ENCODE measurements at regions not wholly inside any gene's neighbourhood (a gene's known extent, or its start where the extent isn't known, plus 50 kb on each side); places are given as distances from the start of the nearest gene placed in this dataset.

- Histone ChIP-seq H3K27me3 (ENCODE audit: control insufficient read depth, insufficient read depth, low read length) (no peaks in the 10 kb centered on the region), H3K4me1 (ENCODE audit: control insufficient read depth, insufficient read depth, low read length) (no peaks in the 10 kb centered on the region), H3K4me3 (ENCODE audit: low read length) (no peak overlapping the region)
These were observed 105.7 kb upstream of the LDAH start for GRCh38 chr2:20928617-20929016.

GRCh38 chr2:20925265-20925889 lies 102.5 kb upstream of the LDAH start:
- Histone ChIP-seq H3K36me3 (ENCODE audit: control insufficient read depth, insufficient read depth, low read length) (no peaks in the 10 kb centered on the region), H3K27me3 (ENCODE audit: control insufficient read depth, insufficient read depth, low read length) (no peaks in the 10 kb centered on the region), H3K4me3 (ENCODE audit: low read length) (no peak overlapping the region), H3K4me1 (ENCODE audit: control insufficient read depth, insufficient read depth, low read length) (no peaks in the 10 kb centered on the region), H3K9ac (ENCODE audit: low read length) (no peak overlapping the region), H3K27ac (ENCODE audit: low read depth, low read length) (no peak overlapping the region)

More at GRCh38 chr2:20928617-20929016, 105.7 kb upstream of the LDAH start:
- H3K9ac ChIP-seq (ENCODE audit: low read length) = no peak overlapping the region
- H3K36me3 ChIP-seq (ENCODE audit: control insufficient read depth, insufficient read depth, low read length) = no peaks in the 10 kb centered on the region
- H3K27ac ChIP-seq (ENCODE audit: low read depth, low read length) = no peak overlapping the region

- H3K4me1 ChIP-seq (ENCODE audit: control insufficient read depth, insufficient read depth, low read length) = no peaks in the 10 kb centered on the region
- H3K36me3 ChIP-seq (ENCODE audit: control insufficient read depth, insufficient read depth, low read length) = no peaks in the 10 kb centered on the region
- no peak overlapping the region for H3K4me3 ChIP-seq (ENCODE audit: low read length)
- no peak overlapping the region for H3K27ac ChIP-seq (ENCODE audit: low read depth, low read length)
- no peak overlapping the region for H3K9ac ChIP-seq (ENCODE audit: low read length)
- H3K27me3 ChIP-seq (ENCODE audit: control insufficient read depth, insufficient read depth, low read length) = no peaks in the 10 kb centered on the region
These were observed 96.4 kb upstream of the LDAH start for GRCh38 chr2:20919297-20919800.

- Histone ChIP-seq H3K4me1 (ENCODE audit: control insufficient read depth, insufficient read depth, low read length) (no peaks in the 10 kb centered on the region), H3K27me3 (ENCODE audit: control insufficient read depth, insufficient read depth, low read length) (no peaks in the 10 kb centered on the region), H3K36me3 (ENCODE audit: control insufficient read depth, insufficient read depth, low read length) (no peaks in the 10 kb centered on the region), H3K4me3 (ENCODE audit: low read length) (no peak overlapping the region), H3K27ac (ENCODE audit: low read depth, low read length) (no peak overlapping the region), H3K9ac (ENCODE audit: low read length) (no peak overlapping the region)
These were observed 95.0 kb upstream of the LDAH start for GRCh38 chr2:20917719-20918572.

GRCh38 chr2:20917287-20917660 lies 94.4 kb upstream of the LDAH start:
- Histone ChIP-seq H3K4me1 (ENCODE audit: control insufficient read depth, insufficient read depth, low read length) (no peaks in the 10 kb centered on the region), H3K27me3 (ENCODE audit: control insufficient read depth, insufficient read depth, low read length) (no peaks in the 10 kb centered on the region), H3K27ac (ENCODE audit: low read depth, low read length) (no peak overlapping the region), H3K9ac (ENCODE audit: low read length) (no peak overlapping the region), H3K4me3 (ENCODE audit: low read length) (no peak overlapping the region), H3K36me3 (ENCODE audit: control insufficient read depth, insufficient read depth, low read length) (no peaks in the 10 kb centered on the region)

- Histone ChIP-seq H3K36me3 (ENCODE audit: control insufficient read depth, insufficient read depth, low read length) (no peaks in the 10 kb centered on the region), H3K4me1 (ENCODE audit: control insufficient read depth, insufficient read depth, low read length) (no peaks in the 10 kb centered on the region), H3K27ac (ENCODE audit: low read depth, low read length) (no peak overlapping the region), H3K9ac (ENCODE audit: low read length) (no peak overlapping the region), H3K4me3 (ENCODE audit: low read length) (no peak overlapping the region), H3K27me3 (ENCODE audit: control insufficient read depth, insufficient read depth, low read length) (no peaks in the 10 kb centered on the region)
These were observed 93.8 kb upstream of the LDAH start for GRCh38 chr2:20916604-20917286.

- H3K36me3 ChIP-seq (ENCODE audit: control insufficient read depth, insufficient read depth, low read length) = no peaks in the 10 kb centered on the region
- H3K27me3 ChIP-seq (ENCODE audit: control insufficient read depth, insufficient read depth, low read length) = no peaks in the 10 kb centered on the region
- H3K9ac ChIP-seq (ENCODE audit: low read length) = no peak overlapping the region
- H3K27ac ChIP-seq (ENCODE audit: low read depth, low read length) = no peak overlapping the region
- H3K4me1 ChIP-seq (ENCODE audit: control insufficient read depth, insufficient read depth, low read length) = no peaks in the 10 kb centered on the region
- no peak overlapping the region for H3K4me3 ChIP-seq (ENCODE audit: low read length)
These were observed 92.4 kb upstream of the LDAH start for GRCh38 chr2:20915271-20915670.

GRCh38 chr2:20914771-20915170 lies 91.9 kb upstream of the LDAH start:
- Histone ChIP-seq H3K27ac (ENCODE audit: low read depth, low read length) (no peak overlapping the region), H3K36me3 (ENCODE audit: control insufficient read depth, insufficient read depth, low read length) (no peaks in the 10 kb centered on the region), H3K27me3 (ENCODE audit: control insufficient read depth, insufficient read depth, low read length) (no peaks in the 10 kb centered on the region), H3K9ac (ENCODE audit: low read length) (no peak overlapping the region), H3K4me1 (ENCODE audit: control insufficient read depth, insufficient read depth, low read length) (no peaks in the 10 kb centered on the region), H3K4me3 (ENCODE audit: low read length) (no peak overlapping the region)

- no peaks in the 10 kb centered on the region for H3K36me3 ChIP-seq (ENCODE audit: control insufficient read depth, insufficient read depth, low read length)
- no peak overlapping the region for H3K4me3 ChIP-seq (ENCODE audit: low read length)
- no peaks in the 10 kb centered on the region for H3K27me3 ChIP-seq (ENCODE audit: control insufficient read depth, insufficient read depth, low read length)
- H3K27ac ChIP-seq (ENCODE audit: low read depth, low read length) = no peak overlapping the region
- H3K4me1 ChIP-seq (ENCODE audit: control insufficient read depth, insufficient read depth, low read length) = no peaks in the 10 kb centered on the region
- no peak overlapping the region for H3K9ac ChIP-seq (ENCODE audit: low read length)
These were observed 91.2 kb upstream of the LDAH start for GRCh38 chr2:20914087-20914486.

- Histone ChIP-seq H3K27ac (ENCODE audit: low read depth, low read length) (no peak overlapping the region), H3K4me3 (ENCODE audit: low read length) (no peak overlapping the region), H3K9ac (ENCODE audit: low read length) (no peak overlapping the region), H3K4me1 (ENCODE audit: control insufficient read depth, insufficient read depth, low read length) (no peaks in the 10 kb centered on the region), H3K36me3 (ENCODE audit: control insufficient read depth, insufficient read depth, low read length) (no peaks in the 10 kb centered on the region), H3K27me3 (ENCODE audit: control insufficient read depth, insufficient read depth, low read length) (no peaks in the 10 kb centered on the region)
These were observed 90.6 kb upstream of the LDAH start for GRCh38 chr2:20913491-20913890.

GRCh38 chr2:20900052-20900636 lies 77.2 kb upstream of the LDAH start:
- H3K27ac ChIP-seq (ENCODE audit: low read depth, low read length) = no peak overlapping the region
- H3K9ac ChIP-seq (ENCODE audit: low read length) = no peak overlapping the region
- H3K4me3 ChIP-seq (ENCODE audit: low read length) = no peak overlapping the region
- H3K4me1 ChIP-seq (ENCODE audit: control insufficient read depth, insufficient read depth, low read length) = no peaks in the 10 kb centered on the region
- H3K36me3 ChIP-seq (ENCODE audit: control insufficient read depth, insufficient read depth, low read length) = no peaks in the 10 kb centered on the region
- no peaks in the 10 kb centered on the region for H3K27me3 ChIP-seq (ENCODE audit: control insufficient read depth, insufficient read depth, low read length)

GRCh38 chr2:20897874-20898453 lies 75.1 kb upstream of the LDAH start:
- Histone ChIP-seq H3K4me1 (ENCODE audit: control insufficient read depth, insufficient read depth, low read length) (no peaks in the 10 kb centered on the region), H3K4me3 (ENCODE audit: low read length) (no peak overlapping the region), H3K27ac (ENCODE audit: low read depth, low read length) (no peak overlapping the region), H3K9ac (ENCODE audit: low read length) (no peak overlapping the region), H3K36me3 (ENCODE audit: control insufficient read depth, insufficient read depth, low read length) (no peaks in the 10 kb centered on the region), H3K27me3 (ENCODE audit: control insufficient read depth, insufficient read depth, low read length) (no peaks in the 10 kb centered on the region)
